Stomach (tissue), 8 donors: ENCODE measurements at regions not wholly inside any gene's neighbourhood (a gene's known extent, or its start where the extent isn't known, plus 50 kb on each side); places are given as distances from the start of the nearest gene placed in this dataset.

Experiments
- DNase-seq, 2 donors: peaks; one replicate each; pipeline versions ENCODE4 v3.0.0 to v3.0.0-alpha.2; 2013 to 2019
- H3K27ac ChIP-seq, 5 donors: fragments of 200-600 bp in 4 of 5; sonication (generic) in 4 of 5; one replicate each; pipeline ENCODE4 v1.5.1; 2013 to 2019; ENCODE audit warnings: mild to moderate bottlenecking in 1 of 5, moderate library complexity in 1 of 5
- H3K27me3 ChIP-seq, 3 donors: fragments of 200-600 bp; sonication (generic); one replicate each; pipeline ENCODE4 v1.5.1; 2017 to 2019; ENCODE audit warnings: mixed run types in 1 of 3
- H3K36me3 ChIP-seq, 4 donors: fragments of 200-600 bp; sonication (generic); 1 replicate in 3 of 4; 2 replicates in 1 of 4; pipeline ENCODE4 v1.5.1; 2016 to 2019
- H3K4me1 ChIP-seq, 4 donors: fragments of 200-600 bp; sonication (generic); one replicate each; pipeline ENCODE4 v1.5.1; 2016 to 2019
- H3K4me3 ChIP-seq, 4 donors: fragments of 200-600 bp; sonication (generic) in 3 of 4; one replicate each; pipeline ENCODE4 v1.5.1; 2016 to 2019; ENCODE audit warnings: mild to moderate bottlenecking in 1 of 4
- H3K9me3 ChIP-seq, 4 donors: fragments of 200-600 bp; sonication (generic); one replicate each; pipeline ENCODE4 v1.5.1; 2016 to 2019
- CTCF ChIP-seq, 7 experiments: fragments of 450-650 bp in 4 of 7; fragments of 200-600 bp in 3 of 7; sonication (generic) in 3 of 7; IDR thresholded peaks; one replicate each; pipeline ENCODE4 v1.5.1; 2016 to 2019; ENCODE audit warnings: antibody characterized with exemption in 7 of 7, control low read depth in 2 of 7, mild to moderate bottlenecking in 1 of 7
- EP300 ChIP-seq: sonication (generic); formaldehyde crosslinking; IDR thresholded peaks from one replicate; pipeline ENCODE4 v1.6.1; 2017; ENCODE audit warnings: antibody characterized with exemption
- POLR2A ChIP-seq, 4 donors: fragments of 450-650 bp; IDR thresholded peaks; one replicate each; pipeline ENCODE4 v1.6.1; 2016; ENCODE audit warnings: antibody characterized with exemption in 4 of 4, control low read depth in 2 of 4, mild to moderate bottlenecking in 1 of 4, moderate library complexity in 1 of 4
- POLR2AphosphoS5 ChIP-seq, 3 donors: sonication (generic); formaldehyde crosslinking; IDR thresholded peaks; one replicate each; pipeline ENCODE4 v1.6.1; 2016; ENCODE audit warnings: antibody characterized with exemption in 3 of 3
- WGBS, 5 donors: extraction: QIAGEN DNeasy Blood & Tissue Kit in 3 of 5; methylation state at CpG; one replicate each; pipeline versions ENCODE4 v1.1.5 to v1.1.7; 2013 to 2018; 5-methylcytosine and 5-hydroxymethylcytosine counted together
- intact Hi-C: fragments of 100-400 bp; cut with DNase I; formaldehyde crosslinking; loops from one replicate; pipeline ENCODE4 v1.15.1; 2023; ENCODE audit warnings: low total_unique reads
- donor health status: healthy with polysubstance abuse.
- donor health status: Bipolar disorder and iron deficiency.
- donor health status: healthy.

GRCh38 chr3:176193032-176193730 lies 1004.1 kb downstream of the TBL1XR1 start:
- peak in 1 of 2 donors; percentile 67 for DNase-seq
- peaks cover 0 to 9% (median 4%) of the 10 kb centered on the region in 4 donors for H3K9me3 ChIP-seq
- H3K4me3 ChIP-seq: no peak overlapping the region
- intact Hi-C loops: no loop called here
- H3K4me1 ChIP-seq: no peaks in the 10 kb centered on the region
- no peaks in the 10 kb centered on the region for H3K27me3 ChIP-seq
- TF ChIP-seq POLR2AphosphoS5 (IDR thresholded peaks at IDR 0.05) (no peak), EP300 (no peak), CTCF (IDR thresholded peaks at IDR 0.05) (no peak), POLR2A (IDR thresholded peaks at IDR 0.05) (no peak)
- no peaks in the 10 kb centered on the region for H3K36me3 ChIP-seq
- no peak overlapping the region for H3K27ac ChIP-seq

GRCh38 chr3:176190755-176191154 lies 1006.5 kb downstream of the TBL1XR1 start:
- H3K4me3 ChIP-seq: no peak overlapping the region
- no peak for TF ChIP-seq POLR2AphosphoS5 (IDR thresholded peaks at IDR 0.05)
- TF ChIP-seq EP300: no peak
- no peak for TF ChIP-seq POLR2A (IDR thresholded peaks at IDR 0.05)
- no peak for TF ChIP-seq CTCF (IDR thresholded peaks at IDR 0.05)
- H3K27ac ChIP-seq: no peak overlapping the region
- intact Hi-C loops: no loop called here
- no peaks in the 10 kb centered on the region for H3K36me3 ChIP-seq
- no peaks in the 10 kb centered on the region for H3K4me1 ChIP-seq
- H3K27me3 ChIP-seq: no peaks in the 10 kb centered on the region
- no peaks in the 10 kb centered on the region for H3K9me3 ChIP-seq
- DNase-seq: peak in 1 of 2 donors; percentile 4

GRCh38 chr3:176183181-176183580 lies 1014.1 kb downstream of the TBL1XR1 start:
- no peaks in the 10 kb centered on the region for H3K4me1 ChIP-seq
- no peak for DNase-seq
- intact Hi-C loops: no loop called here

GRCh38 chr3:176174060-176174459 lies 1023.2 kb downstream of the TBL1XR1 start:
- H3K9me3 ChIP-seq: no peaks in the 10 kb centered on the region
- no peak overlapping the region for H3K4me3 ChIP-seq
- DNase-seq: no peak
- H3K4me1 ChIP-seq: no peaks in the 10 kb centered on the region
- intact Hi-C loops: no loop called here
- no peaks in the 10 kb centered on the region for H3K27me3 ChIP-seq
- no peaks in the 10 kb centered on the region for H3K36me3 ChIP-seq
- TF ChIP-seq CTCF (IDR thresholded peaks at IDR 0.05) (no peak), EP300 (no peak), POLR2A (IDR thresholded peaks at IDR 0.05) (no peak), POLR2AphosphoS5 (IDR thresholded peaks at IDR 0.05) (no peak)
- WGBS, 5 donors: 93 to 95% (median 95%) methylated on average over 6 of the region's 6 CpGs
- no peak overlapping the region for H3K27ac ChIP-seq

More at GRCh38 chr3:176183181-176183580, 1014.1 kb downstream of the TBL1XR1 start:
- H3K9me3 ChIP-seq: no peaks in the 10 kb centered on the region
- WGBS, 5 donors: 0 to 69% (median 37%) methylated on average over 1 of the region's 1 CpG
- no peaks in the 10 kb centered on the region for H3K27me3 ChIP-seq
- no peaks in the 10 kb centered on the region for H3K36me3 ChIP-seq
- no peak overlapping the region for H3K4me3 ChIP-seq
- no peak for TF ChIP-seq POLR2AphosphoS5 (IDR thresholded peaks at IDR 0.05)
- no peak for TF ChIP-seq POLR2A (IDR thresholded peaks at IDR 0.05)
- TF ChIP-seq CTCF (IDR thresholded peaks at IDR 0.05): no peak
- no peak for TF ChIP-seq EP300
- no peak overlapping the region for H3K27ac ChIP-seq
